ENCODE measurements at regions not wholly inside any gene's neighbourhood (a gene's known extent, or its start where the extent isn't known, plus 50 kb on each side); places are given as distances from the start of the nearest gene placed in this dataset.

- Histone ChIP-seq H2AFZ (ENCODE audit: low read length) (peak overlapping the region; percentile 82), H3K4me3 (ENCODE audit: extremely low read depth in 1 of 4, insufficient read depth in 2 of 4, low read depth in 3 of 4, low read length in 4 of 4) (no peak overlapping the region)
- FAIRE-seq, result no peak
Observed at GRCh38 chr2:79393806-79394484, 118.9 kb upstream of the CTNNA2 start.

More at GRCh38 chr2:79393806-79394484, 118.9 kb upstream of the CTNNA2 start:
- no peaks in the 10 kb centered on the region for H3K23me2 ChIP-seq (ENCODE audit: low read depth, low read length)
- no peak for DNase-seq (ENCODE audit: low read depth in 1 of 2, low spot score in 2 of 2)
- ChIA-PET POLR2A (ENCODE audit: partially characterized antibody) (interaction anchor here (0.6 kb wide), 1 partner anchor 39 kb away, joined by 3 read pairs; no protein-coding TSS in a partner anchor), CTCF (ENCODE audit: partially characterized antibody) (interaction anchor here (0.5 to 1.8 kb wide), 4 partner anchors 25 to 252 kb away, joined by 3 to 5 read pairs (median 4); no protein-coding TSS in a partner anchor)
- no peak overlapping the region for H3K14ac ChIP-seq (ENCODE audit: insufficient read length)
- H3K23ac ChIP-seq (ENCODE audit: insufficient read length), result no peak overlapping the region
- peak overlapping the region in 1 of 2 experiments; percentile 28; a peak in 1 of 4 replicates for H3K4me2 ChIP-seq (ENCODE audit: insufficient read depth in 1 of 2, low read depth in 2 of 2, low read length in 2 of 2)
- no peaks in the 10 kb centered on the region for H4K20me1 ChIP-seq (replicated peaks in 1 of 2; ENCODE audit: control insufficient read depth in 1 of 2, insufficient read depth in 2 of 2, low read length in 2 of 2)
- H3K9me3 ChIP-seq (ENCODE audit: insufficient read depth in 2 of 2, low read depth in 1 of 2, low read length in 1 of 2), result no peaks in the 10 kb centered on the region
- TF ChIP-seq ASH2L (IDR thresholded peaks at IDR 0.05; ENCODE audit: low read length) (peak; percentile 40), RAD21 (IDR thresholded peaks at IDR 0.05 in 1 of 2, conservative IDR thresholded peaks at IDR 0.05 in 1 of 2; ENCODE audit: low read depth in 2 of 2, low read length in 2 of 2) (peak in 1 of 2 experiments; percentile 10; a peak in 2 of 4 replicates), KDM1A (IDR thresholded peaks at IDR 0.05; ENCODE audit: borderline replicate concordance, low read length) (no peak)
- H2AK5ac ChIP-seq (ENCODE audit: low read depth, low read length), result no peak overlapping the region
- H4K91ac ChIP-seq (replicated peaks; ENCODE audit: insufficient read length, low read length), result no peak overlapping the region
- H3K56ac ChIP-seq (replicated peaks; ENCODE audit: insufficient read length, low read depth, low read length), result no peak overlapping the region
- H3K79me2 ChIP-seq (ENCODE audit: control insufficient read depth in 1 of 2, insufficient read depth in 2 of 2, low read length in 2 of 2), result no peaks in the 10 kb centered on the region
- H2BK20ac ChIP-seq (ENCODE audit: low read length), result no peak overlapping the region
- no peak overlapping the region for H2BK120ac ChIP-seq (replicated peaks; ENCODE audit: low read depth, low read length)
- H2BK15ac ChIP-seq (ENCODE audit: low read length), result no peak overlapping the region
- H3K4ac ChIP-seq (replicated peaks; ENCODE audit: insufficient read length, low read depth, low read length), result no peak overlapping the region
- no peak overlapping the region for H4K8ac ChIP-seq (ENCODE audit: extremely low read depth, insufficient read depth, low read length)
- peaks cover 0 to 7% (median 5%) of the 10 kb centered on the region in 4 experiments; a peak in 3 of 7 replicates for H3K4me1 ChIP-seq (replicated peaks in 1 of 4; ENCODE audit: control insufficient read depth in 3 of 4, insufficient read depth in 4 of 4, low read length in 3 of 4)
- H2BK12ac ChIP-seq (ENCODE audit: low read depth, low read length), result no peak overlapping the region; the same call in 1 of the 2 replicates
- no peaks in the 10 kb centered on the region for H3K27me3 ChIP-seq (replicated peaks in 1 of 4; ENCODE audit: control insufficient read depth in 3 of 4, extremely low read depth in 1 of 4, insufficient read depth in 3 of 4, low read length in 3 of 4)
- H3K9ac ChIP-seq (replicated peaks in 1 of 4; ENCODE audit: extremely low read depth in 1 of 4, low read depth in 3 of 4, low read length in 3 of 4), result no peak overlapping the region
- no peak overlapping the region for H3K27ac ChIP-seq (ENCODE audit: low read depth, low read length)
- no peaks in the 10 kb centered on the region for H3K79me1 ChIP-seq (ENCODE audit: low read depth, low read length)
- WGBS, 2 experiments (ENCODE audit: extremely low coverage in 1 of 2, insufficient coverage in 1 of 2, insufficient read length in 1 of 2, insufficient replicate concordance in 2 of 2, low coverage in 1 of 2, low lambda C conversion rate in 2 of 2, missing lambda C conversion rate in 1 of 2), result 79% methylated on average over 9 of the region's 9 CpGs; no CpG with 5 or more reads in 1 of the 2 experiments
- peak overlapping the region; percentile 41 for H4K5ac ChIP-seq (ENCODE audit: insufficient read length, low read depth, low read length)
- peak overlapping the region; percentile 63 for H3K18ac ChIP-seq (ENCODE audit: extremely low read depth, low read length)
- no peaks in the 10 kb centered on the region for H3K36me3 ChIP-seq (ENCODE audit: control insufficient read depth in 2 of 4, insufficient read depth in 4 of 4, low read length in 3 of 4)
- H2BK5ac ChIP-seq (ENCODE audit: low read depth, low read length), result 0 out of 2 replicates have a peak overlapping the region, but pooled peaks have one; percentile 53

Data from H1 (cell line).